Ovary (tissue), 7 donors: ENCODE measurements at regions not wholly inside any gene's neighbourhood (a gene's known extent, or its start where the extent isn't known, plus 50 kb on each side); places are given as distances from the start of the nearest gene placed in this dataset.

Experiments used
- DNase-seq, 5 donors: peaks; one replicate each; pipeline ENCODE4 v3.0.0-alpha.2; 2019 to 2020
- H3K27ac ChIP-seq, 2 donors: fragments of 200-600 bp; one replicate each; pipeline versions ENCODE4 v1.5.1 to v1.8.0; 2019 to 2022
- H3K27me3 ChIP-seq: fragments of 200-600 bp; one replicate; pipeline ENCODE4 v1.8.0; 2022
- H3K36me3 ChIP-seq: fragments of 200-600 bp; sonication (generic); one replicate; pipeline ENCODE4 v1.5.1; 2019
- H3K4me1 ChIP-seq: one replicate; pipeline ENCODE4 v1.8.1; 2013; ENCODE audit warnings: mild to moderate bottlenecking, moderate library complexity; ENCODE audit not compliant: insufficient read depth
- H3K4me3 ChIP-seq: fragments of 200-600 bp; sonication (generic); one replicate; pipeline ENCODE4 v1.5.1; 2017
- H3K9me3 ChIP-seq, 2 donors: fragments of 200-600 bp in 1 of 2; sonication (generic) in 1 of 2; one replicate each; pipeline versions ENCODE4 v1.5.1 to v1.8.1; 2013 to 2019; ENCODE audit warnings: mild to moderate bottlenecking in 1 of 2, moderate library complexity in 1 of 2
- CTCF ChIP-seq, 3 donors: fragments of 450-650 bp in 2 of 3; fragments of 200-600 bp in 1 of 3; IDR thresholded peaks; one replicate each; pipeline versions ENCODE4 v1.5.1 to v1.8.0; 2016 to 2022; ENCODE audit warnings: antibody characterized with exemption in 3 of 3, mild to moderate bottlenecking in 1 of 3
- EP300 ChIP-seq: sonication (generic); formaldehyde crosslinking; IDR thresholded peaks from one replicate; pipeline ENCODE4 v1.6.1; 2017; ENCODE audit warnings: antibody characterized with exemption
- POLR2A ChIP-seq: fragments of 450-650 bp; IDR thresholded peaks from one replicate; pipeline ENCODE4 v1.6.1; 2017; ENCODE audit warnings: antibody characterized with exemption, mild to moderate bottlenecking, moderate library complexity
- WGBS, 3 donors: extraction: QIAGEN DNeasy Blood & Tissue Kit in 1 of 3; methylation state at CpG; one replicate each; pipeline versions ENCODE4 v1.1.5 to v1.1.7; 2013 to 2017; 5-methylcytosine and 5-hydroxymethylcytosine counted together
- intact Hi-C, 4 donors: fragments of 100-400 bp; cut with DNase I; formaldehyde crosslinking; loops; one replicate each; pipeline versions ENCODE4 v1.11.0 to v1.15.1; 2022 to 2023
- donor health status: DM: no; HTN: no; CAD: no; lungs with moderate emphysema.
- donor health status: DM: no; HTN: no; CAD: no.
- donor health status: Bipolar disorder and iron deficiency.
- donor health status: DM: no; HTN: no; CAD: no.
- donor health status: DM: yes; HTN: yes; CAD: no.

GRCh38 chr14:26735811-26736210, 138.0 kb upstream of the NOVA1 start:
- Histone ChIP-seq H3K27ac (no peak overlapping the region), H3K4me1 (no peaks in the 10 kb centered on the region), H3K36me3 (no peaks in the 10 kb centered on the region), H3K9me3 (no peaks in the 10 kb centered on the region), H3K4me3 (no peak overlapping the region), H3K27me3 (no peaks in the 10 kb centered on the region)
- TF ChIP-seq EP300, result no peak
- TF ChIP-seq POLR2A, result no peak
- TF ChIP-seq CTCF (IDR thresholded peaks at IDR 0.05), result no peak
- no peak for DNase-seq
- WGBS, 3 donors, result 49 to 91% (median 75%) methylated on average over 2 of the region's 2 CpGs
- intact Hi-C loops, result no loop called here

- no peak for DNase-seq
- no peaks in the 10 kb centered on the region for H3K27me3 ChIP-seq
- no peak overlapping the region for H3K4me3 ChIP-seq
- intact Hi-C loops, result no loop called here
- H3K9me3 ChIP-seq, result no peaks in the 10 kb centered on the region
- no peak overlapping the region for H3K27ac ChIP-seq
- TF ChIP-seq POLR2A (no peak), EP300 (no peak), CTCF (IDR thresholded peaks at IDR 0.05) (no peak)
- 21 to 24% (median 23%) methylated on average over 3 of the region's 3 CpGs for WGBS, 3 donors
- no peaks in the 10 kb centered on the region for H3K36me3 ChIP-seq
- no peaks in the 10 kb centered on the region for H3K4me1 ChIP-seq
Measured at GRCh38 chr14:26738571-26738970, 140.7 kb upstream of the NOVA1 start.

GRCh38 chr14:26741711-26742212, 143.9 kb upstream of the NOVA1 start:
- no peak for TF ChIP-seq CTCF (IDR thresholded peaks at IDR 0.05)
- no peak for TF ChIP-seq POLR2A
- TF ChIP-seq EP300, result no peak
- intact Hi-C loops, result no loop called here
- H3K36me3 ChIP-seq, result no peaks in the 10 kb centered on the region

GRCh38 chr14:26743284-26743683, 145.5 kb upstream of the NOVA1 start:
- DNase-seq, result no peak
- WGBS, 3 donors, result 86 to 88% (median 87%) methylated on average over 2 of the region's 2 CpGs
- Histone ChIP-seq H3K36me3 (no peaks in the 10 kb centered on the region), H3K4me3 (no peak overlapping the region), H3K4me1 (no peaks in the 10 kb centered on the region), H3K9me3 (no peaks in the 10 kb centered on the region), H3K27ac (no peak overlapping the region), H3K27me3 (no peaks in the 10 kb centered on the region)
- intact Hi-C loops, result no loop called here
- TF ChIP-seq EP300, result no peak
- no peak for TF ChIP-seq CTCF (IDR thresholded peaks at IDR 0.05)
- no peak for TF ChIP-seq POLR2A

More at GRCh38 chr14:26741711-26742212, 143.9 kb upstream of the NOVA1 start:
- H3K27me3 ChIP-seq, result no peaks in the 10 kb centered on the region
- no peak overlapping the region for H3K4me3 ChIP-seq
- no peak for DNase-seq
- no peaks in the 10 kb centered on the region for H3K4me1 ChIP-seq
- H3K9me3 ChIP-seq, result no peaks in the 10 kb centered on the region
- no peak overlapping the region for H3K27ac ChIP-seq
